HFFc6 (cell line): ENCODE measurements at regions not wholly inside any gene's neighbourhood (a gene's known extent, or its start where the extent isn't known, plus 50 kb on each side); places are given as distances from the start of the nearest gene placed in this dataset.

Experiments
- DNase-seq: peaks from one replicate; pipeline ENCODE4 v3.0.0-alpha.2; 2018
- H3K27ac Mint-ChIP-seq: 2 replicates; pipeline ENCODE4 v1.8.0; 2020; ENCODE audit warnings: mild to moderate bottlenecking, mixed read lengths
- H3K27me3 Mint-ChIP-seq: 2 replicates; pipeline ENCODE4 v1.8.0; 2021; ENCODE audit warnings: mild to moderate bottlenecking, moderate library complexity, mixed read lengths; ENCODE audit not compliant: insufficient read depth
- H3K36me3 Mint-ChIP-seq: 2 replicates; pipeline ENCODE4 v1.8.0; 2021; ENCODE audit warnings: low read depth, mixed read lengths
- H3K4me1 Mint-ChIP-seq: 2 replicates; pipeline ENCODE4 v1.8.0; 2020; ENCODE audit warnings: low read depth, mixed read lengths
- H3K4me3 Mint-ChIP-seq: 2 replicates; pipeline ENCODE4 v1.8.0; 2020; ENCODE audit warnings: mild to moderate bottlenecking, moderate library complexity, mixed read lengths
- H3K9me3 Mint-ChIP-seq: 2 replicates; pipeline ENCODE4 v1.8.0; 2020; ENCODE audit warnings: mild to moderate bottlenecking, mixed read lengths
- TF ChIP-seq, protein P1 (sequence below): fragments of 200-600 bp; sonication (generic); IDR thresholded peaks from 2 replicates; pipeline ENCODE4 v1.5.0; 2021; ENCODE audit warnings: antibody characterized with exemption, mild to moderate bottlenecking

DNA sequence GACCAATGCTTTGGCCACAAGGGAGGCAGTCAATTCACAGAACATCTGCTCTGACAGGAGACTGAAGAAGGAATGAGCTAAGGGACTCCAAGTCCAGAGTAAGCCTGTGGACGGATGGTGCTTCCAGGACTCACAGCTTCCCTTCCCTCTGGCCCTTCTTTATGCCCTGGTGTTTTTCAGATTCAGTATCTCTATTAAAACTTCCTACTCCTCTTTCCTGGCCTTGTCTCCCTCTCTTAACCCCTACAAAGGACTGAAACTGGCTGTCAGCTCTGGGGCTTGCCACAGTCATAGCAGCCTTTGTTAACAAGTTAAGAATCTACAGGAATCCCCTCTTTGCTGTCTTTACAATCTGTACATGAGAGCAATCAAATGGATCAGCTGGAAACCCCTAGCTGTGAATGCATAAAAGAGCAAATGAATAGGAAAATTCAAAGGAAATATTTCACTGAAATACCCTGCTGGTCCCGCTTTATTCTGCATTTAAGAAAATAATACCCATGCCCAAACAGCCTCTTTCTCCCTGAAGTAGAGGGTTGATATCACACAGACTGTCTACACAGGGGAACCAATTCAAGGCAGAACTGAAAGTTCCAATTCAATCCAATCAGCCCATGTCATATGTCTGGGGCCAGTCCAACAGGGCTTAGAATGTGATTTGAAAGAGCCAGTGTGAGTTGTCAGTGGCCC lies 192.3 kb downstream of the MZT1 start:
- Mint-ChIP-seq H3K36me3 (no peaks in the 10 kb centered on the region), H3K27me3 (peaks cover 2% of the 10 kb centered on the region; the same call in 1 of the 2 replicates), H3K9me3 (no peaks in the 10 kb centered on the region; the same call in 1 of the 2 replicates), H3K27ac (no peak overlapping the region), H3K4me3 (no peak overlapping the region), H3K4me1 (no peaks in the 10 kb centered on the region)
- TF ChIP-seq, protein P1, sequence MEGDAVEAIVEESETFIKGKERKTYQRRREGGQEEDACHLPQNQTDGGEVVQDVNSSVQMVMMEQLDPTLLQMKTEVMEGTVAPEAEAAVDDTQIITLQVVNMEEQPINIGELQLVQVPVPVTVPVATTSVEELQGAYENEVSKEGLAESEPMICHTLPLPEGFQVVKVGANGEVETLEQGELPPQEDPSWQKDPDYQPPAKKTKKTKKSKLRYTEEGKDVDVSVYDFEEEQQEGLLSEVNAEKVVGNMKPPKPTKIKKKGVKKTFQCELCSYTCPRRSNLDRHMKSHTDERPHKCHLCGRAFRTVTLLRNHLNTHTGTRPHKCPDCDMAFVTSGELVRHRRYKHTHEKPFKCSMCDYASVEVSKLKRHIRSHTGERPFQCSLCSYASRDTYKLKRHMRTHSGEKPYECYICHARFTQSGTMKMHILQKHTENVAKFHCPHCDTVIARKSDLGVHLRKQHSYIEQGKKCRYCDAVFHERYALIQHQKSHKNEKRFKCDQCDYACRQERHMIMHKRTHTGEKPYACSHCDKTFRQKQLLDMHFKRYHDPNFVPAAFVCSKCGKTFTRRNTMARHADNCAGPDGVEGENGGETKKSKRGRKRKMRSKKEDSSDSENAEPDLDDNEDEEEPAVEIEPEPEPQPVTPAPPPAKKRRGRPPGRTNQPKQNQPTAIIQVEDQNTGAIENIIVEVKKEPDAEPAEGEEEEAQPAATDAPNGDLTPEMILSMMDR = no peak
- DNase-seq = no peak

GRCh38 chr13:72530471-72530870 lies 197.0 kb downstream of the MZT1 start:
- peaks cover 2% of the 10 kb centered on the region; the same call in 1 of the 2 replicates for H3K27me3 Mint-ChIP-seq
- H3K9me3 Mint-ChIP-seq = no peaks in the 10 kb centered on the region
- no peak overlapping the region for H3K4me3 Mint-ChIP-seq
- no peak overlapping the region for H3K27ac Mint-ChIP-seq
- no peaks in the 10 kb centered on the region for H3K36me3 Mint-ChIP-seq
- DNase-seq = no peak
- no peaks in the 10 kb centered on the region for H3K4me1 Mint-ChIP-seq
- TF ChIP-seq, protein P1 = no peak

DNA sequence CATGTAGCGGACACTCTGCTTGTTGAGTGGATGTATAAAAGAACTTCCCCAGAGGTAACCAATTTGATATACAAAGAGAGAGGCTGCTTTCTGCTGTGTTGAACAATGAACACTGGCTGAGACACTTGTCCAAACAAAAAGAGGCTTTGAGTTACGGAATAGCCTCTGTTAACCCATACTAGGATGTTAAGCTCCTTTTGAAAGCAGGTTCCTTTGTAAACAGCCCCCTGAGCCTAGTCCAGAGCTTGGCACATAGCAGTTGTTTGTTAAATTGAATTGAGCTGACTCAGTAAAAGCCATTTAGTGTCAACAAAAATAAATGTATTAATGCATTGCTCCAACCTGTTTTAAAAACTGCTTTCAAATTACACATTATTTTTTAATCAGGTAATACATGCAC lies 200.1 kb downstream of the MZT1 start:
- no peaks in the 10 kb centered on the region for H3K27me3 Mint-ChIP-seq
- TF ChIP-seq, protein P1 = no peak
- H3K4me1 Mint-ChIP-seq = no peaks in the 10 kb centered on the region

GRCh38 chr13:72523593-72523992 lies 203.8 kb downstream of the MZT1 start:
- no peaks in the 10 kb centered on the region for H3K9me3 Mint-ChIP-seq
- no peak overlapping the region for H3K4me3 Mint-ChIP-seq
- H3K36me3 Mint-ChIP-seq = no peaks in the 10 kb centered on the region
- no peak overlapping the region for H3K27ac Mint-ChIP-seq
- DNase-seq = no peak
- no peaks in the 10 kb centered on the region for H3K27me3 Mint-ChIP-seq
- TF ChIP-seq, protein P1 = no peak
- H3K4me1 Mint-ChIP-seq = no peaks in the 10 kb centered on the region

More for the DNA sequence above, 200.1 kb downstream of the MZT1 start:
- Mint-ChIP-seq H3K4me3 (no peak overlapping the region), H3K9me3 (no peaks in the 10 kb centered on the region), H3K27ac (no peak overlapping the region), H3K36me3 (no peaks in the 10 kb centered on the region)
- no peak for DNase-seq

- TF ChIP-seq, protein P1 = no peak
- no peaks in the 10 kb centered on the region for H3K9me3 Mint-ChIP-seq
- no peaks in the 10 kb centered on the region for H3K27me3 Mint-ChIP-seq
- no peaks in the 10 kb centered on the region for H3K4me1 Mint-ChIP-seq
- DNase-seq = no peak
- H3K27ac Mint-ChIP-seq = no peak overlapping the region
- no peaks in the 10 kb centered on the region for H3K36me3 Mint-ChIP-seq
- H3K4me3 Mint-ChIP-seq = no peak overlapping the region
These were observed 204.4 kb downstream of the MZT1 start for GRCh38 chr13:72523049-72523448.
